Testis (tissue), 2 donors: ENCODE measurements at regions not wholly inside any gene's neighbourhood (a gene's known extent, or its start where the extent isn't known, plus 50 kb on each side); places are given as distances from the start of the nearest gene placed in this dataset.

Experiments
- POLR2A ChIP-seq: fragments of 450-650 bp; IDR thresholded peaks from one replicate; pipeline ENCODE4 v1.6.1; 2017; ENCODE audit warnings: antibody characterized with exemption, mild to moderate bottlenecking, moderate library complexity
- TF ChIP-seq, protein P1 (sequence below), 3 experiments: fragments of 450-650 bp in 2 of 3; fragments of 200-600 bp in 1 of 3; sonication (generic) in 1 of 3; IDR thresholded peaks; one replicate each; pipeline ENCODE4 v1.5.1; 2016 to 2019; ENCODE audit warnings: antibody characterized with exemption in 3 of 3, mild to moderate bottlenecking in 2 of 3, moderate library complexity in 1 of 3

DNA sequence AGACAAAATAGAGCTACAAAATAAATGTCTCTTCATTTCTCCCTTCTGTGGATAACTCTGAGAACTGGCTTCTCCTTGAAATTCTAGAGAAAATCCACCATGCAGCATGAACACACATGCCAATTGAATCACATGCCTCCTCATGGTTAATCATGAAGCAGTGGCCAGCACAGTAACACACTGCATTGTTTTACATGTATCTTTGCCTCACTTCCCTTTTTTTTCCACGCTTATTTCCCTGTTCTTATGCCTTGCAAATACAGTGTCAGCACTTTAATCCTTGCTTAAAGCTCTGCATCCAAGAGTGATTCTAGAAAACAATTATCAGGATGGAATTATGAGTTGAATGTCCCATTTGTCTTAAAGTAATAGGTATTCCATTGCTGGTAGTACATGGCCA is 50.3 kb upstream of the ZBTB7C start:
- TF ChIP-seq, protein P1, sequence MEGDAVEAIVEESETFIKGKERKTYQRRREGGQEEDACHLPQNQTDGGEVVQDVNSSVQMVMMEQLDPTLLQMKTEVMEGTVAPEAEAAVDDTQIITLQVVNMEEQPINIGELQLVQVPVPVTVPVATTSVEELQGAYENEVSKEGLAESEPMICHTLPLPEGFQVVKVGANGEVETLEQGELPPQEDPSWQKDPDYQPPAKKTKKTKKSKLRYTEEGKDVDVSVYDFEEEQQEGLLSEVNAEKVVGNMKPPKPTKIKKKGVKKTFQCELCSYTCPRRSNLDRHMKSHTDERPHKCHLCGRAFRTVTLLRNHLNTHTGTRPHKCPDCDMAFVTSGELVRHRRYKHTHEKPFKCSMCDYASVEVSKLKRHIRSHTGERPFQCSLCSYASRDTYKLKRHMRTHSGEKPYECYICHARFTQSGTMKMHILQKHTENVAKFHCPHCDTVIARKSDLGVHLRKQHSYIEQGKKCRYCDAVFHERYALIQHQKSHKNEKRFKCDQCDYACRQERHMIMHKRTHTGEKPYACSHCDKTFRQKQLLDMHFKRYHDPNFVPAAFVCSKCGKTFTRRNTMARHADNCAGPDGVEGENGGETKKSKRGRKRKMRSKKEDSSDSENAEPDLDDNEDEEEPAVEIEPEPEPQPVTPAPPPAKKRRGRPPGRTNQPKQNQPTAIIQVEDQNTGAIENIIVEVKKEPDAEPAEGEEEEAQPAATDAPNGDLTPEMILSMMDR (IDR thresholded peaks at IDR 0.05): no peak
- TF ChIP-seq POLR2A: no peak
